ENCODE measurements at regions not wholly inside any gene's neighbourhood (a gene's known extent, or its start where the extent isn't known, plus 50 kb on each side); places are given as distances from the start of the nearest gene placed in this dataset.

DNA sequence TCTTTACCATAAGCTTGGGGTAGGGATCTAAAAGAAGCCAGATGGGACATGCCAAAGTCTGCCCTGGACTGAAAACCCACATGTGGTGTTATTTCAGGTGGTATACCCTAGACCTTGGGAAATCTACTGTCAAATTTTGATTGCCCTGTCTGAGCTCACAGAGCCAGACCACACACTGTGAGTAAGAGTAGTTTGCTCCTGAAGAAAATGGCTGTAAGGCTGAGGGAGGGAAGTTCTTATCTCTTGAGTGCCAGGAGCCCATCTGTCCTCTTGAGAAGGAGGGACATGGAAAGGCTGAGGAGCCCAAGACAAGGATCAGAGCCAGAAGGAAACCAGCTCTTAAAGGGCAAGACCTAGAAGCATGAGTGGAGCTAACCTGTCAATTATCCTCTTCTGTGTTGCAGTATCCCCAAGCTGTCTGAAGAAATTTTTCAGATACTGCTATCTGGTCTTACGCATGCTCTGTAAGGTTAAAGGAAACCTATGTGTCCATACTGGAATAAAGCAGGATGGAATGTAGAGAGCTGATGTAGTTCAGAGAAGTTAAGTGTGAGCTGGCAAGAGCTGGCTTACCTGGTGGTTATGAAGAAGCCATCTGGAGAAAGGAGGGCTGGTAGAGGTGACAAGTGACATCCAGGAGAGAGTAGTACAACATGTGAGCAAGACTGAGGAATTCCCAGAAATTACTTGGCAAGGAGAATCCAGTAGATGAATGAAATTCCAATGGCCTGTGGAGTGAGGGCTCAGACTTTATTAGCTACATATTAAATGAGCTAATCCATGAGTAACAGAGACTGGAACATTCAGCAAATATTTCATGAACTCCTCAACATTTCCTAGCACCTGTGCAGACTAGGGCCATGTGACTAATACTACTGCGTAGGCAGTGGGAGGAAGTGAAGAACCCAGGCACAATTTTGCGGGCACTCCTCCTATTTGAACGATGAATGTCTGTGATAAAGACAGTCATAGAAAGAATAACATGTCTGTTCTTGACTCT is 389.1 kb upstream of the KIF2A start:
- TF ChIP-seq, protein P1, sequence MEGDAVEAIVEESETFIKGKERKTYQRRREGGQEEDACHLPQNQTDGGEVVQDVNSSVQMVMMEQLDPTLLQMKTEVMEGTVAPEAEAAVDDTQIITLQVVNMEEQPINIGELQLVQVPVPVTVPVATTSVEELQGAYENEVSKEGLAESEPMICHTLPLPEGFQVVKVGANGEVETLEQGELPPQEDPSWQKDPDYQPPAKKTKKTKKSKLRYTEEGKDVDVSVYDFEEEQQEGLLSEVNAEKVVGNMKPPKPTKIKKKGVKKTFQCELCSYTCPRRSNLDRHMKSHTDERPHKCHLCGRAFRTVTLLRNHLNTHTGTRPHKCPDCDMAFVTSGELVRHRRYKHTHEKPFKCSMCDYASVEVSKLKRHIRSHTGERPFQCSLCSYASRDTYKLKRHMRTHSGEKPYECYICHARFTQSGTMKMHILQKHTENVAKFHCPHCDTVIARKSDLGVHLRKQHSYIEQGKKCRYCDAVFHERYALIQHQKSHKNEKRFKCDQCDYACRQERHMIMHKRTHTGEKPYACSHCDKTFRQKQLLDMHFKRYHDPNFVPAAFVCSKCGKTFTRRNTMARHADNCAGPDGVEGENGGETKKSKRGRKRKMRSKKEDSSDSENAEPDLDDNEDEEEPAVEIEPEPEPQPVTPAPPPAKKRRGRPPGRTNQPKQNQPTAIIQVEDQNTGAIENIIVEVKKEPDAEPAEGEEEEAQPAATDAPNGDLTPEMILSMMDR (IDR thresholded peaks at IDR 0.05; ENCODE audit: extremely low read depth in 1 of 2, insufficient read depth in 1 of 2, low read depth in 1 of 2, low read length in 2 of 2), result no peak
- TF ChIP-seq EZH2 (IDR thresholded peaks at IDR 0.05; ENCODE audit: borderline replicate concordance, low read depth, low read length, severe bottlenecking), result no peak
- no peak for TF ChIP-seq POLR2A (IDR thresholded peaks at IDR 0.05; ENCODE audit: low read depth, low read length)
- no peak for TF ChIP-seq FOS (IDR thresholded peaks at IDR 0.05; ENCODE audit: borderline replicate concordance, insufficient read depth, low read length)
- no peak for TF ChIP-seq MYC (IDR thresholded peaks at IDR 0.05; ENCODE audit: low read depth, low read length)
- TF ChIP-seq, protein P2, sequence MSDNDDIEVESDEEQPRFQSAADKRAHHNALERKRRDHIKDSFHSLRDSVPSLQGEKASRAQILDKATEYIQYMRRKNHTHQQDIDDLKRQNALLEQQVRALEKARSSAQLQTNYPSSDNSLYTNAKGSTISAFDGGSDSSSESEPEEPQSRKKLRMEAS (IDR thresholded peaks at IDR 0.05; ENCODE audit: insufficient read depth, insufficient read length), result no peak
